HUDEP-2 (cell line): ENCODE measurements at regions not wholly inside any gene's neighbourhood (a gene's known extent, or its start where the extent isn't known, plus 50 kb on each side); places are given as distances from the start of the nearest gene placed in this dataset.
A peak's percentile ranks its signal among the peaks of the same experiment; 100 is the strongest.

ENCODE experiments used
- DNase-seq, 76 experiments: peaks; one replicate each; lab custom pipeline; 2025; ENCODE audit not compliant: unreplicated experiment in 76 of 76; lab: John Stamatoyannopoulos, UW

DNA sequence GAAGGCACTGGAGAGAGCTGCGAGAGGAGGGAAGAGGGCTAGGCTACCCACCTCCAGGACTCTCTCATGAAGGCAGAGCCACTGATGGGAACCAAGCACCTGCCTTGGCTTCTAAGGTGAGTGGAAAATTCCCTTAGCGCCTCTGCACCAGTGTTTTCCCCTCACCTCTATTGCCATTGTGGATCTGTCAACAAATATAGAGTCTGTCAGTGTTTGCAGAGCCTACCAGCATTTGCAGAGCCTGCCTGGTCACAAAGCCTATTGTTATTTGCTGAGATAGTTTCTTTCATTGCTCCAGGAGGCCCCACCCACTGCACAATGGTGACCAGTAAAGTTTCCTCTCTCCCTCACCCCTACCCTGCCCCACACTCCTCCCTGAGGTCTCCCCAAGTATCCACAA is 141.9 kb downstream of the MRPL14 start:
- no peak for DNase-seq

DNA sequence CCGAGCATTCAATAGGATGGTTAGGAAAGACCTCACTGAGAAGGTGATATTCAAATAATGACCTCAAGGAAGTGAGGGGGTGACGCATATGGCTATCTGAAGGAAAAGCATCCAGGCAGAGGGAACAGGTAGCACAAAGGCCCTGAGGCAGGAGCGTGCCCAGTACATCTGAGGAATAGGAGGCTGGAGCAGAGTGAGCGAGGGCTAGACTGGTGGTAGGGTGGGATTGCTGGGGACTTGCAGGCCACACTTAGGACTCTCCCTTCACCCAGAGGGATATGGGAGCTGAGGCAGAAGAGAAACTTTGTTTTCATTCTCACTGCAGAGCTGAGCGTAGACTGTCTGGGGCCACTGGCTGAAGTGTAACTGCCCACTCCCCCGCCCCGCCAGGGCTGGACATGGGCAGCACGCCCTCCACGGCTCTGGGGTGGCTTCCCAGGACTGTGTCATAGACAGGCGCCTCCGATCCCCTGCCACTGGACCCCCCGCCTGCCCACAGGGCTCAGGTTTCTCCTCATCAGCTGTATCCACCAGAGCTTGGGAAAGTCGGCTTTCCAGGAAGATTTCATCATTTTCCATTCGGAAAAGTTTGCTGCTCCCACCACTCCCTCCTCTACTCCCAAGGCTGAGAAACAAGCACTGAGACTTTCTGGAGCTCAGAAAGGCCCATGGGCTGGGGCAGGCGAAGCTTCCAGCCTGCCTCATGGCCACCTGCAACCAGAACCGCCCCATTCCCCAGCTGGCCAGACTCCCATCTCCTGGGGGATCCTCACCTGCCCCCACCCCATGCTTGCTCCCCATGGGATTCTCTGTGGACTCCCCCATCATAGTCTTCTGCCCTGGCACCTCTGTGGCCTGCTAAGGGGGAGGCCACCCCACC is 142.6 kb downstream of the MRPL14 start:
- no peak for DNase-seq

DNA sequence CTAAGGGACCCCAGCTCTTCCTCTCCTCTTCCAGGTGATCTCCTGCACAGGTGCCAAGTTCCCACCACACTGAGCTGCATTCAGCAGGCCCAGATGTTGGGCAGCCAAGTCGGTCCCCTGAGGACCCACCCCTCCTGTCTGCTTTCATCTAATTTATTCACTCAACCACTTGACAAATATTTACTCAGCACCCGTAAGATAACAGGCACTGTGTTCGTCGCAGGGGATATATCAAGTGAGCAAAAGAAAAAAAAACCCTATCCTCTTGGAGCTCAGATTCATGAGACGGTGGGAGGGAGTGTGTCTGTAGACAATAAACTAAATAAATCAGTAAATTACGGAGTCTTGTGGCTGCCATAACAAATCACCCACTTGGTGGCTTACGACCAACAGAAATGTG is 143.6 kb downstream of the MRPL14 start:
- DNase-seq = no peak

DNA sequence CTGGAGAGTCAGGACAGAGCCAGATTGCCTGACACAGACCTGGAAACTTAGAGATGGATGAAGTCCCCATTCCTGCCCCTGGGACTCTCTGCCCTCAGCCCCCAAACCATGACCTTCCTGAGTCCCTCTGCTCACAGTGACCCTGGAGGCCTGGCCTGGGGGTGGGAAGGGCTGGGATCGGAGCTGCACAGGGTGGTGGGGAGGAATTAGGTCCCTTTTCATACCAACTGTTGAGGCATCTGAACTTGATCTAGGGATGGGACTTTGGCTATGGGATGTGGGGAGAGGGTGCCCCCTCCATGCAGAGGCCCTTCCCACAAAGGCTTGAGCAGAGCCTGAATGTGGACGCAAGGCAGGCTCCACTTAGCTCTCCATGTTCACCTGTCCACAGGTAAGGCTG is 144.1 kb downstream of the MRPL14 start:
- no peak for DNase-seq

DNA sequence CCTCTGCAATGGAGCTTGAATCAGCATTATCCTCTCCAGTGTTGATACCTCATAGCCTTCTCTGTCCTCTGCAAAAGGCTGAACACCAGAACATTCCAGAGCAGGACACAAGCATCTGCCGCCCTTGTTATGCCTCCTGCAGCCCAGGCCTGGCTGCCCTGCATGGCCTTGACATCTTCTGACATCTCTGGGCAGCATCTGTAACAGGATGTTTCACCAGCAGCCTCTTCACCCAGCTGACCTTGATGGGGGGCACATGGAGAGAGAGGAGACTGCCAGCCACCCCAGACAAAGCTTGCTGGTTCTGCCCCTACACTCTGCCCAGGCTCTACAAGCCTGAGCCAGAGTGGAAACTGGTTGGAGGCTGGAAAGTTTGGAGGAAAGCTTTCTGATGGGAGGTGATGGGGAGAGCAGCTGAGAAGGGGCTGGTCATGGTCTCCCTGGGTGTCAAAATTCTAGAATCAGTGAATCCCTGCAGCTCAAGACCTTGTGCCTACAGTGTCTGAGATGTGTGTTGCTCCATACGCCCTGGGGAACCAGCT is 145.1 kb downstream of the MRPL14 start:
- DNase-seq = no peak

DNA sequence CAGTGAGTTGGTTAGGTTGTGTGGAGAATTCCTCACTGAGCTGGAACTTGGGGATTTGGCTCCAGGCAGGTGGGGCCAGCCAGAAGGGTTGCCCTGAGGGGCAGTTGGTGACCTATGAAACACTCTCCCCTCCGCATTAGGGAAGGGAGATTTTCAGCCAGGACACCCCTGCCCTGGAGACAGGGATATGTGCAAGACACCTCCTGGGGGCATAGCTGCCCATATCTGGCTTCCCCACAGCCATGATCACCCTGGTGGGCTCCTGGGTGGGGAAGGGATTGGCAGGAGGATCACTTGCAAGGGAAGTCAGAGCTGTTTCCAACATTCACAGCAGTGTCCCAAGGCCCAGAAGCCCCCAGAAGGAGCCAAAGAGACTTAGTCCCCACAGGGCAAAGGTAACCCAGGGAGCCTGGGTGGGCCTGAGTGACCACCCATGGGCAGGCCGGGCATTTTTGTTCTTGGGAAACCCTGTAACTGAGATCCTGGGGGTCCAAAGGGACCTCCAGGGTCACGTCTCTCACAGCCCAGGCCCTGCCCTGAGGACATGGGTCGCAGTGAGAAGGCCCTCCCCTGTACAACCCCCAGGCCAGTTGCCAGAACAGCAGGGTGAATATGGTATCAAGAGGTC is 145.8 kb downstream of the MRPL14 start:
- DNase-seq = no peak

DNA sequence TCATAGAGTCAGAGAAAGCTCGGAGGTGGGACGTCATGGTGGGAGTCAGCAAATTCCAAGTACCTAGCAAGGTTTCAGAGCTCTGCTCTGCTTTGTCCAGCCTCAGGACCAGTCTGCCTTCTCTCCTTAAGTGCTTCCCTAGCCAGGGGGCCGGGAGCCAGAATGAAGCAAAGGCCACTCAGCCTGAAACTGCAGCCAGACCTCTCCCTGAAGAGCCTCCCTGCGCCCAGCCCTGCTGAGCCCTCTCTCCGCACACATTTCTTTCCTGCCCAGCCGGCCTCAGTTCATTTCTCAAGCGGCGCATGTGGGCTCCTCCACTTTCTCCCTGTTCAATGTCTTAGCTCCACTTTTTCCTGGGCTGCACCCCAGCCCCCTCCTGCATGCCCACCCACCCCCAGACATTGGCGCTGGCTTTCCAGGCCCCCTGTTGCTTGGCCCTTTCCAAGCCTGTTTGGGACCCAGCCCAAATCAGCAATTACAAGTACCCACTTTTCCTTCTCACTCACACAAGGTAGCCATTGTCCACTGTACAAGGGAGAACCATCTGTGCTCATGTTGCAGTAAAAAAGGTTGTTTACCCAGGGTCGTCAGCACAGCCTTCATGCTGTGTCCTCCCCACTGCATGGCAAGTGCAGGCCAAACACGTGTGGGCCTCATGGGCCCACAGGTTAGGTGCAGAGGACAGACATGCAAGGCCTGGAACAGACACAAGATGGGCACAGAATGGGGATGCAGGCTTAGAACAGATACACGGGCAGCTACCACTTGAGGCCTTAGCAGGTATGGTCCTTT is 147.1 kb downstream of the MRPL14 start:
- no peak for DNase-seq

DNA sequence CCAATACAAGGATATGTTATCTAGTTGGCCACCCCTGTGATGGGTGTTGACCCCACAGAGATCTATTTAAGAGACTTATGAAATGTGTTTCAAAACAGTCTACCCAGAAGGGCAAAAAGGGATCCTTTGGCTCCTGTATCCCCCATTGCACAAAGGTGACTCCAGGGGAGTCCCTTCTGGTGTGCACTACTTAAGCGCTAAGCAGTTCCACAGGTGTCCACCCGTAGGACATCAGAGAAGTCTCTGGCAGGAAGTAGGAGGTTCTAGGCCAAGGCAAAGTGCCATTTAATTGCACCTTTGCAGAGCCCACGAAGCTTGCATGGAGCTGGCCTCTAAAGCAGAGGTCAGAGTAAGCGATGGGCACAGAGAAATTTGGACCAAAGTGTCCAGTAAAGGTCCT is 147.7 kb downstream of the MRPL14 start:
- DNase-seq = no peak

DNA sequence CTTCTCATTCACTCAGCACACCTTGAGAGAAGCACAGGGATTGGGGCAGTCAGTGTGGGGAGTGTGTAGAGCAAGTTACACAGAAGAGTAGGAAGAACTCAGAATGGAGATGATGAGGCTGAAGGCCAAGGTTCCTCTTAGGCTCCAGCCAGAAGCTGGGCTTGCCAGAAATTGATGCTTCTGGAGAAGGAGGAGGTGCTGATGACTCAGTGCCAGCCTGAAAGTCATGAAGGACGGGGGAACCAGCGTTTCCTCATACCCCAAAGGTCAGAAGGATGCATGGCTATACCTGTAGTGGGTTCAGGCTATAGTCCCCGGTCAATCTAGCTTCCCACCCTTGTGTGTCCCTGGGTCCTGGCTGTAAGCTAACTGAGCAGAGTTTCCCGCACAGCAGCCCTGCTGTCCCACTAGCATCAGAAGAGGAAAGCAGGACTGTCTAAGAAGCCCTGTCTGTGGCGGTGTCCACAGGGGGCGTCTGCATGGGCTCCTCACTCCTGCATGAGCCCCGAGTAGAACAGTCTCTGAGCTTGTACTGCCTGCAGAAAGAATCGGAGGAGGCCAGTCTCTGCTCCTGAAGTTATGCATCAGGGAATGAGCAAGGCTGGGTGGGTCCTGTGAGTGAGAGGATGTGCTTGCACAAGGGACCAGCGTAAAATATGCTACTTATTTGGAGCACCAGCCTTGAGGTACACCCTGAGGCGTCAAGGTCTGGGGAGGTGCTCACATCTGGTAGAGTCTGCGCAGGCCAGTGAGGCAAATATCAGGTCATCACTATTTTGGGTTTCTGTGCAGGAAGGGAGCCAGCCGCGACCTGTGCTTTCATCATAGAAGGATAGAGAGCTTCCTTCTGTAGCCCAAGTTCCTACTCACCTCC is 148.5 kb downstream of the MRPL14 start:
- no peak for DNase-seq

DNA sequence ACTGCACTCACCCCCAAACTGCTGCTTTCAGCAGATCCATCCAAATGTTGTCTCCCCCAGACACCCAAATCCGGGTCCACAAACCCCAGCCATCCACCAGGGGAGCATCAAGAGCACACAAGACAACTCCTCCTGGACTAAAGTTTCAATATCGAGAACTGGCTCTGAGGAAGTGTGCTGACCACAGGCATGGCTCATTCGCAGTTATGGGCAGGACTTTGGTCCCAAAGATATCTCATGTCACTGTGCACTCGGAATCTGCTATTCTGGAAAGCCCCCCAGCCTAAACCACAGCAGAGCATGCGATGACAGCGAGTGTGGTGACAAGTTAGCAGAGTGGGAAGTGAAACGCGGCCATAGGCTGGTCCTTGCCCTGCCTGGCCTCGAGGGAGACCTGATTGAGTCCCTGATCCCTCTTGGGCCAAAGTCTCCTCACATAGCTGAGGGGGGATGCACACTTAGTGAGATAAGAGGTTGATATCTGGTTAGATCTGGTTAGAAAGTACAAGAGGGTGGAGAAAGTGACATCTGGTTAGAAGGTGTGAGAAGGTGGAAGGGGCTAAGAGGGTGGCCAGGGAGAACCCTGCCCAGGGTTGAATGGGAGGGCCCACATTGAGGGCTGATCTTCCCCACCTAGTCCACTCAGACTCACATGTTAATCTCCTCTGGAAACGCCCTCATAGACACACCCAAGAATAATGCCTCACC is 149.7 kb downstream of the MRPL14 start:
- DNase-seq = no peak

DNA sequence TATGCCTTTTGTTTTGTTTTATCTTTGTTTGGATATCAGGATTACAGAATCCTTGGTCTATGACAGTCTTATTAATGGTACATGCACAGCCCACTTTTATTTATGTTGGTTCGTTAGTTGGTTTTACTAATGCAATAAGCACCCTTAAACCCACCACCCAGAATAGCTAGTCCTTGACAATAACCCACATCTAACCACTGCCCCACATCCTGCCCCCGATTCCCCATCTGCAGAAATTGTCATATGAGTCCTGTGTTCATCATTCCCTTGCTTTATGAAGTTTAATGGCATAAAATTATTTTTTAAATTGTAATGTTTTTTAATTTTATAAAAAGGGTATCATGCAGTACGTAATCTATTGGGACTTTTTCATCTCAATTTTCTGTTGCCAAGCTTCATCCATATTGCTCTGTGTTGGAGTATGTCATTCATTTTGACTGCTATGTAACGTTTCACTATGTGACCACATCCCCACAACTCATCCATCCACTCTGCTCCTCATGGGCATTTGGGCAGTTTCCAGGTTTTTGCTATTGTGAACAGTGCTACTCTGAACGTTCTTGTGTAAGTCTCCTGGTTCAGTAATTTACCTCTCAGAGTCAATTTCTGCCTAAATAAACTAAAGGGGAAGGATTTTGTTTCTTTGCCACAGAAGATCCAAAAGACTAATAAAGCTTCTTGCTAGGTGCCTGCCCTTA is 150.4 kb downstream of the MRPL14 start:
- no peak for DNase-seq

DNA sequence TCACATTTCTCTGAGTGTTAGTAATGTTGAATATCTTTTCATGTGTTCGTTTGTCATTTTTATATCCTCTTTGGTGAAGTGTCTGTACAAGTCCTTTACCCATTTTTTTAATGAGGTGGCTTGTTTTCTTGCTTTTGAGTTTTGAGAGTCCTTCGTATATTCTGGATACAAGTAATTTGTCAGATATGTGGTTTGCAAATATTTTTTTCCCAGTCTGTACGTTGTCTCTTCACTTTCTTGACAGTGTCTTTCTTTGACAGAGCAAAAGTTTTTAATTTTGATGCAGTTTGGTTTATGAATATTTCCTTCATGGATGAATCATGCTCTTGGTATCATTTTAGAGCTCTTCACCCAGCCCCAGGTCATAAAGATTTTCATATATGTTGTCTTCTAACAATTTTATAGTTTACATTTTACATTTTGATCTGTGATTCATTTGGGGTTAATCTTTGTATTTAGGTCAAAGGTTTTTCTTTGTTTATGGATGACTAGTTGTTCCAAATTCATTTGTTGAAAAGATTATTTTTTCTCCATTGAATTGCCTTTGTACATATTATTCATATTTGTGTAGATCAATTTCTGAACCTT is 152.5 kb downstream of the MRPL14 start:
- no peak for DNase-seq

DNA sequence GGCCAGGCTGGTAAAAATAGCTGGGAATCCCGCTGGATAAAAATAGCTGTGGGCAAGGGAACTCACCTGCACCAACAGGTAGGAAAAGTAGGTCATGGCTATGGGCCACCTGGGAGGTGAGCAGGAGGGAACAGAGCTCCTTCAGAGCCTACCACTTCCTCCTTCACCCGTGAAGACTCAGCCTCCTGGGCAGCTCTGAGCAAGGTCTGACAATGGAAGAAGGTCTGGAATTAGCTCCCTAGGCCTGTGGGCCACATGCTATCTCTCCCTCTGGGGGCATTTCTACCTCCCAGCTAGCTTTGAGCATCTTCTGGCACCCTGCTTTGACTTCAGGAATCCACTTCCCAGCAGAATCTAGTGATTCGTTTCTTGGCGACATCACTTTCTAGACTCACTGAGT is 153.9 kb downstream of the MRPL14 start:
- no peak for DNase-seq

DNA sequence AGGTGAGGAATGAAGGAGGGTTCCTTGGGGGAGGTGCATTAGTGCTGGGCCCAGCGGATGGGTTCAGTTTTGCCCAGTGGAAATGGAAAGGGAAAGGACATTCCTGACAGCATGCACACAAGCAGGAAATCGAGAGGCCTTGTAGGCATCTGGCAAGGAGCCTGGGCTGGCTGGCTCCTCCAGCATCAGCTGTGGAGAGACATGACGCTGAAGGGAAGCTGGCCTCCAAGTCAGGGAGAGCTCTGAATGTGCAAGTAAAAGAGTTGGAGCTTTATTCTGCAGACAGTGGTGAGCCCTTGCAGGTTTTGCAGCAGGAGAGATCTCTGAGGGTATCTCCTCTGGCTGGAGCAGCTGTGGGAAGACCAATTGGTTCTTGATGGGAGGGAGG is 154.3 kb downstream of the MRPL14 start:
- DNase-seq = no peak

DNA sequence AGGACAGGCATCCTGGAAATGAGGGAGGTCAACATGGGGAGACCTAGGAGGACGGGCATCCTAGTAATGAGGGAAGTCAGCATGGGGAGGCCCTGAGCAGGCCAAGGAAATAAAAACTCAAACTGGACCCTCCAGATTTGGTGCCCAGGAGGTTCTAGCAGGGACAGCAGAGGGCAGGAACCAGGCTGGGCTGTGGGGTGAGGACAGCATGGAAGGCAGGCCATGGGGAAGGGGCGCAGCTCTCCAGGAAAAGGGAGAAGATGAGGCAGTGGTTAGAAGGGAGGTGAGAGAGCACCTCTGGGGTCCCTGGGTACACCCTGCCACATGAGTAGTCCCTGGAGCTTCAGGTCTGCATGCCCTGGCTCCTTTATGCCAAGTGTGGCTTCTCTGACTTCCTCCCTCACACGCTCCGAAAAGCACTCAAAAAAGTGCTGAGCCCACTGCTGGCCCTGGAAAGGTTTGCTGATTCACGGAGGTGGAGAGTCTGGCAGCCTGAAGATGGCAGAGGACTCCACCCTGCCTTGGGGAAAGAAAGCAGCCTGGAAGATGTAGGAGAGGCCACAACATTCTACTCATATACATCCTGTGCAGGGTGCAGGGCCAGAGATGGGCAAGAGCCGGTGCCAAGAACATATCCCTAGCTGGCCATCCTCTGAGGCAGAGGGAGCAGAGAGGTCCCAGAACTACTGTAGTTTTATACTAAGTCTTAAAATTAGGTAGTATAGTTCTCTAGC is 154.9 kb downstream of the MRPL14 start:
- peak in 18 of 76 experiments; percentile 19 to 59 (median 38) for DNase-seq

DNA sequence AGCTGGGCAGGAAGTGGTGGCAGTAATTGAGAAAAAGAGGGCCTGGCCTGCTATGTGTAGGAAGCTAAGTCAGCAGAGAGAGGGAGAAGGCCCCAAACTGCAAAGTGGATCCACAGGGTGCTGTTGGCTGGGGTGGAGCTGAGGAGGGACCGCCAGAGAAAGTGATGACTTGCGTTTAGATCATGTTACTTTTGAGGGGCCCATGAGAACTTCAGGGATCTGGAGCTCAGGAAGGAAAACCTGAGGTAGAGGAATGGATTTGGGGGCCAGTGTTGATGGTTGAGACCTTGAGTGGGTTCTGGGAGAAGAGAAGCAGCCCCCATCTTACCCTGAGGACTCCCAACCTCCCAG is 155.5 kb downstream of the MRPL14 start:
- no peak for DNase-seq

DNA sequence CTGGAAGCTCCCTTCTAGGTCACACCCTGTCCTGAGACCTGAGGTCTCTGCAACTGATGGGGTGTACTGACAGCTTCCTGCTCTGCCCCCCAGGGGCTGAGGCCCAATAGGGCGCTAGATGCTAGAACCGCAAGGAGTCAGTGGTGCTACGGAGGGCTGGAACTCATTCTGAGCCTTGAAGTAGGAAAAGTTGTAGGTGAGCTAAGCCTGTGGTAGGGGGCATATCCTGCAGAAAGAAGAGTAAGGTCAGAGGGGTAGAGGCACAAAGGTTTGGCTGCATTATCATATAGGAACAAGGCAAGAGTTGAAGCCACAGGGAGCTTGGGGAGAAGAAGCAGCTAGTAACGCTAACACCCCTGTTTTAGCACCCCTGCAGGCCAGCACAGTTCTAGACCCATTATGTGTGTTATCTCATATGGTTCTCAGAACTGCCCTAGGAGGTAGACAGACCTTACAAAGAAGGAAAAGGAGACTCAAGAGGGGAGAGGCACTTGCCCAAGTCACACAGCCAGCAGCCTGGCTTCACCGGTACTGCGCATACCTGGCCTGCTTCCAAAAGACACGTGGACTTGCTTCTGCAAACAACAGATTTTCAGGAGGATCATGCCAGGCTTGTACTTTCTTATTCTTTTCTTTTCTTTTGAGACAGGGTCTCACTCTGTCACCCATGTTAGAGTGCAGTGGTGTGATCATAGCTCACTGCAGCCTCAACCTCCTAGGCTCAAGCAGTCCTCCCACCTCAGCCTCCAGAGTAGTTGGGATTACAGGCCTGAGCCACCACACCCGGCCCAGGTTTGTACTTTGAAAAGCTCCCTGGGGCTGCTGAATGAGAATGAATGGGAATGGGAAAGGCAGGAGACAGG is 156.1 kb downstream of the MRPL14 start:
- peak in 23 of 76 experiments; percentile 13 to 48 (median 31) for DNase-seq
